ENCODE measurements at regions not wholly inside any gene's neighbourhood (a gene's known extent, or its start where the extent isn't known, plus 50 kb on each side); places are given as distances from the start of the nearest gene placed in this dataset.
"Not testable (repeated sequence)": the region's sequence is repeated elsewhere in the genome, so short reads cannot be mapped to it uniquely, and the experiment has no call there.

- no peak for DNase-seq
Observed at GRCh38 chr15:25624504-25625177, 185.8 kb upstream of the UBE3A start.

GRCh38 chr15:25623708-25624107 is 184.9 kb upstream of the UBE3A start:
- DNase-seq, result no peak

- DNase-seq, result no peak
Observed at GRCh38 chr15:25620466-25620865, 181.6 kb upstream of the UBE3A start.

GRCh38 chr15:25619761-25620160 is 180.9 kb upstream of the UBE3A start:
- no peak for DNase-seq

GRCh38 chr15:25619076-25619475 is 180.3 kb upstream of the UBE3A start:
- DNase-seq, result no peak

- no peak for DNase-seq
Observed at GRCh38 chr15:25618161-25618560, 179.3 kb upstream of the UBE3A start.

- DNase-seq, result no peak
Observed at GRCh38 chr15:25616471-25616870, 177.6 kb upstream of the UBE3A start.

GRCh38 chr15:25613134-25613533 is 174.3 kb upstream of the UBE3A start:
- no peak for DNase-seq

GRCh38 chr15:25611603-25612002 is 172.8 kb upstream of the UBE3A start:
- no peak for DNase-seq

GRCh38 chr15:25609371-25609770 is 170.5 kb upstream of the UBE3A start:
- DNase-seq, result no peak

- DNase-seq, result no peak
Observed at GRCh38 chr15:25608926-25609325, 170.1 kb upstream of the UBE3A start.

GRCh38 chr15:25605151-25605550 is 166.3 kb upstream of the UBE3A start:
- no peak for DNase-seq

GRCh38 chr15:25600751-25601150 is 161.9 kb upstream of the UBE3A start:
- no peak for DNase-seq

- DNase-seq, result no peak
Observed at GRCh38 chr15:25597571-25597970, 158.7 kb upstream of the UBE3A start.

GRCh38 chr15:25596644-25597562 is 158.1 kb upstream of the UBE3A start:
- DNase-seq, result no peak

GRCh38 chr15:25587616-25588340 is 149.0 kb upstream of the UBE3A start:
- no peak for DNase-seq

- DNase-seq, result no peak
Observed at GRCh38 chr15:25582886-25583285, 144.1 kb upstream of the UBE3A start.

GRCh38 chr15:25579127-25579526 is 140.3 kb upstream of the UBE3A start:
- no peak for DNase-seq

GRCh38 chr15:25572191-25572590 is 133.4 kb upstream of the UBE3A start:
- no peak for DNase-seq

GRCh38 chr15:25568751-25569150 is 129.9 kb upstream of the UBE3A start:
- no peak for DNase-seq

GRCh38 chr15:25566545-25566944 is 127.7 kb upstream of the UBE3A start:
- not testable (repeated sequence) for DNase-seq

GRCh38 chr15:25565470-25566264 is 126.8 kb upstream of the UBE3A start:
- no peak for DNase-seq

- DNase-seq, result no peak
Observed at GRCh38 chr15:25563596-25563995, 124.8 kb upstream of the UBE3A start.

All from dermis blood vessel endothelial cell (primary cell).